ENCODE measurements at regions not wholly inside any gene's neighbourhood (a gene's known extent, or its start where the extent isn't known, plus 50 kb on each side); places are given as distances from the start of the nearest gene placed in this dataset.

DNA sequence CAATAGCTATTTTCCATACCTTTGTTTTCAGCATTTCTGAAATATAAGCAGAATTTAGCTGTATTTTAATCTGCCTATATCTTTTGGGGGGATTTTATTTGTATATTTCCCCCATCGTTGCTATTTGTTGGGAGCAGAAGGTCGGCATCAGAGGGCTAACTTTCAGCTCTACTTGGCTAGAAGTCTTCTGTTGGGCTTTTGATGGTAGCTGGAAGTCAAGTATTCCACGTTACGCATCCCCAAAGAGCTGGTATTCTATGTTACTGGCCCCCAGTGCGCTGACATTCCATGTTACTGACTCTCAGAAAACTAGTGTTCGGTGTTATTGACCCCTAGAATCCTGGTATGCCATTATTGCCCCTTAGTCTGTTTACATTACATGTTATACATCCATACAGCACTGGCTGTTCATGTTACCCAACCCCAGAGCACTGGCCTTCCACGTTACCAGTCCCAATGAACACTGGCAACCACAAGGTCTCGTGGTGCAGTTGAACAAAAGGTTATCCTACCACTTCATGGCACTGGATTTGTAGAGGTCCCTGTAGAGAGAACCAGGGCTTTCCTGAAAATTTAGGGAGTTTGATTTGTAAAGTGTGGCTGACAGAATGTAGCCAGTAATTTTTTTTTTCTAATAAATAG is 278.1 kb upstream of the CD180 start:
- TF ChIP-seq FOS (IDR thresholded peaks at IDR 0.05; ENCODE audit: borderline replicate concordance, insufficient read depth, low read length): no peak
- TF ChIP-seq, protein P1, sequence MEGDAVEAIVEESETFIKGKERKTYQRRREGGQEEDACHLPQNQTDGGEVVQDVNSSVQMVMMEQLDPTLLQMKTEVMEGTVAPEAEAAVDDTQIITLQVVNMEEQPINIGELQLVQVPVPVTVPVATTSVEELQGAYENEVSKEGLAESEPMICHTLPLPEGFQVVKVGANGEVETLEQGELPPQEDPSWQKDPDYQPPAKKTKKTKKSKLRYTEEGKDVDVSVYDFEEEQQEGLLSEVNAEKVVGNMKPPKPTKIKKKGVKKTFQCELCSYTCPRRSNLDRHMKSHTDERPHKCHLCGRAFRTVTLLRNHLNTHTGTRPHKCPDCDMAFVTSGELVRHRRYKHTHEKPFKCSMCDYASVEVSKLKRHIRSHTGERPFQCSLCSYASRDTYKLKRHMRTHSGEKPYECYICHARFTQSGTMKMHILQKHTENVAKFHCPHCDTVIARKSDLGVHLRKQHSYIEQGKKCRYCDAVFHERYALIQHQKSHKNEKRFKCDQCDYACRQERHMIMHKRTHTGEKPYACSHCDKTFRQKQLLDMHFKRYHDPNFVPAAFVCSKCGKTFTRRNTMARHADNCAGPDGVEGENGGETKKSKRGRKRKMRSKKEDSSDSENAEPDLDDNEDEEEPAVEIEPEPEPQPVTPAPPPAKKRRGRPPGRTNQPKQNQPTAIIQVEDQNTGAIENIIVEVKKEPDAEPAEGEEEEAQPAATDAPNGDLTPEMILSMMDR (IDR thresholded peaks at IDR 0.05; ENCODE audit: extremely low read depth in 1 of 2, insufficient read depth in 1 of 2, low read depth in 1 of 2, low read length in 2 of 2): no peak
- TF ChIP-seq POLR2A (IDR thresholded peaks at IDR 0.05; ENCODE audit: low read depth, low read length): no peak
- no peak for TF ChIP-seq POLR2AphosphoS5 (IDR thresholded peaks at IDR 0.05; ENCODE audit: insufficient read depth, low read depth, low read length)
- TF ChIP-seq, protein P2, sequence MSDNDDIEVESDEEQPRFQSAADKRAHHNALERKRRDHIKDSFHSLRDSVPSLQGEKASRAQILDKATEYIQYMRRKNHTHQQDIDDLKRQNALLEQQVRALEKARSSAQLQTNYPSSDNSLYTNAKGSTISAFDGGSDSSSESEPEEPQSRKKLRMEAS (IDR thresholded peaks at IDR 0.05; ENCODE audit: insufficient read depth, insufficient read length): no peak
- no peak for TF ChIP-seq EZH2 (IDR thresholded peaks at IDR 0.05; ENCODE audit: borderline replicate concordance, low read depth, low read length, severe bottlenecking)
- TF ChIP-seq MYC (IDR thresholded peaks at IDR 0.05; ENCODE audit: low read depth, low read length): no peak

Data from endothelial cell of umbilical vein (primary cell).